ENCODE measurements at regions not wholly inside any gene's neighbourhood (a gene's known extent, or its start where the extent isn't known, plus 50 kb on each side); places are given as distances from the start of the nearest gene placed in this dataset.

GRCh38 chr4:20451986-20452385, 200.3 kb downstream of the SLIT2 start:
- no peak overlapping the region for H3K27ac ChIP-seq
- H3K36me3 ChIP-seq (replicated peaks) = no peaks in the 10 kb centered on the region
- TF ChIP-seq CTCF (IDR thresholded peaks at IDR 0.05; ENCODE audit: low read depth, low read length, missing control alignments) = no peak
- in situ Hi-C loops (cut with HindIII; ENCODE audit: low pct_ligation_motif_present, low sequenced_read_pairs) = no loop called here
- H3K4me3 ChIP-seq (ENCODE audit: low read depth, low read length) = no peak overlapping the region
- no peaks in the 10 kb centered on the region for H3K27me3 ChIP-seq (replicated peaks)
- DNase-seq = no peak

GRCh38 chr4:20454515-20454914, 202.8 kb downstream of the SLIT2 start:
- Histone ChIP-seq H3K27ac (no peak overlapping the region), H3K36me3 (replicated peaks) (no peaks in the 10 kb centered on the region), H3K27me3 (replicated peaks) (no peaks in the 10 kb centered on the region), H3K4me3 (ENCODE audit: low read depth, low read length) (no peak overlapping the region)
- DNase-seq = no peak
- in situ Hi-C loops (cut with HindIII; ENCODE audit: low pct_ligation_motif_present, low sequenced_read_pairs) = no loop called here
- TF ChIP-seq CTCF (IDR thresholded peaks at IDR 0.05; ENCODE audit: low read depth, low read length, missing control alignments) = no peak

DNA sequence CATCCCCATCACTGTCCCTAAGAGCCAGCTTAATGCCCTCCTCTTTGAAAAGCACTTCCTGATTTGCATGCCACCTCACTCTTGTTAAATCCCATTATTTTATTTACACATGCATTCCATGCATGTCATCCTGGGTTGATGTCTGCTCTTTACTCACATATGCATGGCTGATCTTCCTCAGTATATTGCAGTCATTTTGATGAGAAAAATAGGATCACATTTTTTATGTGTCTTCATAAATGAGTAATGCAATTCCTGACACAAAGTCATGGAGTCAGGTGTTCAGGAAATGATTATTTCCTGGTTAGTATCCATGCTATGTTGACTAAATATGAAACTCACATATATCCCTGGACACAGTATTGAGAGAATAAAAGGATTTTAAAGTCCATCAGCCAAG, 204.7 kb downstream of the SLIT2 start:
- in situ Hi-C loops (cut with HindIII; ENCODE audit: low pct_ligation_motif_present, low sequenced_read_pairs) = no loop called here
- no peak for DNase-seq
- Histone ChIP-seq H3K36me3 (replicated peaks) (no peaks in the 10 kb centered on the region), H3K27ac (no peak overlapping the region), H3K4me3 (ENCODE audit: low read depth, low read length) (no peak overlapping the region), H3K27me3 (replicated peaks) (no peaks in the 10 kb centered on the region)
- no peak for TF ChIP-seq CTCF (IDR thresholded peaks at IDR 0.05; ENCODE audit: low read depth, low read length, missing control alignments)

DNA sequence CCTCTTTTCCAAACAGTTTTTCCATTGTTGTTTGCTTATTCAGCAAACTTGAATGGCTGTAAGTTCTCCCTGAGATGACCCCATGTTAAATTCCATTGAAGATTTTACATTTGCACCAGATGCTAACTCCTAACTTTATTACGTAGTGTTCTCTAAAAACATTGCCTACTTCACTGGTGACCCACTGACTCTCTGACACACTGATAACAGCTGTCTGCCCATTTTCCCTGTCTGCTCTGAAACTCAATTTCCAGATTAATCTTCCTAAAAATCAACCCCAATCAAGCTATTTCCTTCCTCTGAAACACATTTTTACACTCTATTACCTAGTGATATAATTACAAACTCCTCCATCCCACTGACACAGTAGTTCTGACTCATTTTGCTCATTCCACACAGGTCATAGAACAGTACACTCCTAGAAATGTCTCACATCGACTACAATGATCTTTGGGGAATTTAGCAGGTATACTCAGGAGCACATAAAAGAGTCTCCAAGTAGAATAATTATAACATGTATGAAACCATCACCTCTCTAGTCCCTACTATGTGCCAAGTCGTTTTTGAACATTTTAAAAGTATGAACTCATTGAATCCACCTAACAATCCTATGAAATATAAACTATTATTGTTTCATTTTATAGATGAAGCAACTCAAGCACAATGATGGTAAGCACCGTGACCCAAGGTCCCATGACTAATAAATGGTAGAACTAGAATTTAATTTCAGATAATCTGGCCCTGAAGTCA, 210.9 kb downstream of the SLIT2 start:
- Histone ChIP-seq H3K27me3 (replicated peaks) (no peaks in the 10 kb centered on the region), H3K36me3 (replicated peaks) (no peaks in the 10 kb centered on the region), H3K27ac (peak overlapping the region; percentile 48), H3K4me3 (ENCODE audit: low read depth, low read length) (no peak overlapping the region)
- TF ChIP-seq CTCF (IDR thresholded peaks at IDR 0.05; ENCODE audit: low read depth, low read length, missing control alignments) = no peak
- peak; percentile 25 for DNase-seq
- in situ Hi-C loops (cut with HindIII; ENCODE audit: low pct_ligation_motif_present, low sequenced_read_pairs) = no loop called here

- Histone ChIP-seq H3K27me3 (replicated peaks) (no peaks in the 10 kb centered on the region), H3K36me3 (replicated peaks) (no peaks in the 10 kb centered on the region), H3K4me3 (ENCODE audit: low read depth, low read length) (no peak overlapping the region), H3K27ac (peak overlapping the region; percentile 48)
- DNase-seq = no peak
- in situ Hi-C loops (cut with HindIII; ENCODE audit: low pct_ligation_motif_present, low sequenced_read_pairs) = no loop called here
- TF ChIP-seq CTCF (IDR thresholded peaks at IDR 0.05; ENCODE audit: low read depth, low read length, missing control alignments) = no peak
Observed at GRCh38 chr4:20463176-20463430, 211.4 kb downstream of the SLIT2 start.

DNA sequence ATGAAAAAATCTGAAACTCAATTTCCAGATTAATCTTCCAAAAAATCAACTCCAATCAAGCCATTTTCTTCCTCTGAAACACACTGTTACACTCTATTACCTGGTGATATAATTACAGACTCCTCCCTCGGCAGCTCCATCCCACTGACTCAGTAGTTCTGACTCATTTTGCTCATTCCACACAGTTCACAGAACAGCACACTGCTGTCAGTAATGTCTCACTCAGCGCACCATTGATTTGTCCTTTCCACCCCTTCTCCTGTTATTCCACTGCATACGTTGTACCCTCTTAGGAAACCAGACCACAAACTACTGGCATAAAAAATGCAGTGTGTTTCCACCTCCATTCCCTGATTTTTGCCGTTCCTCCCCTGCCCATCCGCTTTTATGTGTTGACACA, 212.7 kb downstream of the SLIT2 start:
- no peaks in the 10 kb centered on the region for H3K27me3 ChIP-seq (replicated peaks)
- DNase-seq = peak; percentile 83
- no peak overlapping the region for H3K4me3 ChIP-seq (ENCODE audit: low read depth, low read length)
- TF ChIP-seq CTCF (IDR thresholded peaks at IDR 0.05; ENCODE audit: low read depth, low read length, missing control alignments) = no peak
- H3K36me3 ChIP-seq (replicated peaks) = no peaks in the 10 kb centered on the region
- in situ Hi-C loops (cut with HindIII; ENCODE audit: low pct_ligation_motif_present, low sequenced_read_pairs) = no loop called here
- no peak overlapping the region for H3K27ac ChIP-seq

Measured in brain microvascular endothelial cell (primary cell).